NB4 (cell line): ENCODE measurements at regions not wholly inside any gene's neighbourhood (a gene's known extent, or its start where the extent isn't known, plus 50 kb on each side); places are given as distances from the start of the nearest gene placed in this dataset.

ENCODE experiments used
- DNase-seq: peaks from one replicate; pipeline ENCODE4 v3.0.0; 2010; ENCODE audit warnings: low read depth
- H3K4me3 ChIP-seq: one replicate; pipeline ENCODE4 v1.5.1; 2011; ENCODE audit warnings: mild to moderate bottlenecking, low read depth, low read length, moderate library complexity
- MYC ChIP-seq: IDR thresholded peaks from 2 replicates; pipeline ENCODE4 v1.6.1; 2011; ENCODE audit warnings: low read depth, low read length
- POLR2A ChIP-seq: IDR thresholded peaks from 2 replicates; pipeline ENCODE4 v1.6.1; 2011; ENCODE audit warnings: mild to moderate bottlenecking; ENCODE audit not compliant: insufficient read length; ENCODE audit errors: extremely low read depth
- TF ChIP-seq, protein P1 (sequence below): IDR thresholded peaks from 2 replicates; pipeline ENCODE4 v1.6.1; 2011; ENCODE audit warnings: low read depth, low read length
- TF ChIP-seq, protein P2 (sequence below): IDR thresholded peaks from one replicate; pipeline ENCODE4 v1.5.1; 2012; ENCODE audit warnings: low read depth, low read length

DNA sequence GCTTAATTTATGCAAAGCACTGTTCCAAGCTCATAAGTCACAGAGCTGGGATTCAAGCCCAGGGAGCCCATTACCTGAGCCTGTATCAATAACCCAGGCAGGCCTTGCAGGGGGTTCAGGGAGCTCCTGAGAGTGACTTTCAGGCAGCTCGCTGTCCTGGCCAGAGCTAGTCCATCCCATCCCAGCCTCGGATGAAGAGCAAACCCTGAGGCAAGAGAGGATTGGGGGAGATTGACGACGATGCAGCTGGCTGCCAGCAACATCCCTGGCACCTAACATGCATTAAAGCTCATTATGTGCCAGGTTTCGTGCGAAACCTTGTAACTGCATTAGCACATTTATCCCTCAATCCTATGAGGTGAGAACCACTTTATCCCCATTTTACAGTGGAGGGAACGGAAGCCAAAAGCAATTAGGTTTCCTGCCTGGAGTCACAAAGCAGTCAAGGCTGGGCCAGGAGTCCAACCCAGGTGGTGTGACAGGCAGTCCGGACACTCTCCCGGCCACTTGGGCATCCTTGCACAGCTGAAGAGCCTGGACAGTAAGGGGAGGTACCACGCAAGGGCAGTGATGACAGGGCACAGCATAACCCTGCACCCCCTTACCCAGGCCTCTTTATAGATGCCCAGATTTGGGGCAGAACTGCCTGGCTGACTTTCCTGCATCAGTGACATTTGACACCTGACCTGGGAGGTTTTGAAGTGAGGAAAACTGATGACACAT lies 129.8 kb upstream of the CHST15 start:
- TF ChIP-seq, protein P1, sequence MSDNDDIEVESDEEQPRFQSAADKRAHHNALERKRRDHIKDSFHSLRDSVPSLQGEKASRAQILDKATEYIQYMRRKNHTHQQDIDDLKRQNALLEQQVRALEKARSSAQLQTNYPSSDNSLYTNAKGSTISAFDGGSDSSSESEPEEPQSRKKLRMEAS, result no peak
- H3K4me3 ChIP-seq, result no peak overlapping the region
- DNase-seq, result no peak

DNA sequence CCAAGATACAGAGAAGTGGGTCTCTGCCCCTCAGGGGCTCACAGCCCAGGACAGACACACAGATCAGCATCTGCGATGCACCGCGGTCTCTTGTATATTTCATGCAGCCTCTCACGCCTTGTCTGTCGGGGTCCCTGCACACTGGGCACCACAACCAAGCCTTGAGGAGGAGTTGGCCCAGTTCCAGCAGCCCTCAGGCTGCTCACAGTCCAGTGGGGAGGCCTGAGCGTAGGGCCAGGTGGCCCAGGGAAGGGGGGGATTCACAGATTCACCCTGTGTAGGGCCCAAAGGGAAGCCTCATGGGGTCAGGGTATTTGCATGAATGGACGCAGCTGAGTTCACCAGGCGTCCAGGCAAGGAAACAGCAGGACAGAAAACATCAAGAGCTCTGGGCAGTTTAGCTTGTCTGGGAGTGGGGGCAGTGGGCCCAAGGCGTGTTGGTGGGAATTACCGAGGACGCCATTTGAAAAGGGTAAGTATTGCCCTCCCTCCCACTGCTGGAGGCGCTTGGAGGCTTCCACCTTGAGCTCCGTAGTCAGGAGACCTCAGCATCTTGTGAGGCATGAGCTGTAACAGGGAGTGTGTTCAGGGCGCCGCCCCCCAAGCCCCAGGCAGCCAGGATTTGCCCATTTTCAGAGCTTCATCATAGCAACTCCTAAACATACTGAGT lies 129.1 kb upstream of the CHST15 start:
- H3K4me3 ChIP-seq, result no peak overlapping the region
- DNase-seq, result no peak
- TF ChIP-seq, protein P2, sequence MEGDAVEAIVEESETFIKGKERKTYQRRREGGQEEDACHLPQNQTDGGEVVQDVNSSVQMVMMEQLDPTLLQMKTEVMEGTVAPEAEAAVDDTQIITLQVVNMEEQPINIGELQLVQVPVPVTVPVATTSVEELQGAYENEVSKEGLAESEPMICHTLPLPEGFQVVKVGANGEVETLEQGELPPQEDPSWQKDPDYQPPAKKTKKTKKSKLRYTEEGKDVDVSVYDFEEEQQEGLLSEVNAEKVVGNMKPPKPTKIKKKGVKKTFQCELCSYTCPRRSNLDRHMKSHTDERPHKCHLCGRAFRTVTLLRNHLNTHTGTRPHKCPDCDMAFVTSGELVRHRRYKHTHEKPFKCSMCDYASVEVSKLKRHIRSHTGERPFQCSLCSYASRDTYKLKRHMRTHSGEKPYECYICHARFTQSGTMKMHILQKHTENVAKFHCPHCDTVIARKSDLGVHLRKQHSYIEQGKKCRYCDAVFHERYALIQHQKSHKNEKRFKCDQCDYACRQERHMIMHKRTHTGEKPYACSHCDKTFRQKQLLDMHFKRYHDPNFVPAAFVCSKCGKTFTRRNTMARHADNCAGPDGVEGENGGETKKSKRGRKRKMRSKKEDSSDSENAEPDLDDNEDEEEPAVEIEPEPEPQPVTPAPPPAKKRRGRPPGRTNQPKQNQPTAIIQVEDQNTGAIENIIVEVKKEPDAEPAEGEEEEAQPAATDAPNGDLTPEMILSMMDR, result no peak
- no peak for TF ChIP-seq POLR2A

DNA sequence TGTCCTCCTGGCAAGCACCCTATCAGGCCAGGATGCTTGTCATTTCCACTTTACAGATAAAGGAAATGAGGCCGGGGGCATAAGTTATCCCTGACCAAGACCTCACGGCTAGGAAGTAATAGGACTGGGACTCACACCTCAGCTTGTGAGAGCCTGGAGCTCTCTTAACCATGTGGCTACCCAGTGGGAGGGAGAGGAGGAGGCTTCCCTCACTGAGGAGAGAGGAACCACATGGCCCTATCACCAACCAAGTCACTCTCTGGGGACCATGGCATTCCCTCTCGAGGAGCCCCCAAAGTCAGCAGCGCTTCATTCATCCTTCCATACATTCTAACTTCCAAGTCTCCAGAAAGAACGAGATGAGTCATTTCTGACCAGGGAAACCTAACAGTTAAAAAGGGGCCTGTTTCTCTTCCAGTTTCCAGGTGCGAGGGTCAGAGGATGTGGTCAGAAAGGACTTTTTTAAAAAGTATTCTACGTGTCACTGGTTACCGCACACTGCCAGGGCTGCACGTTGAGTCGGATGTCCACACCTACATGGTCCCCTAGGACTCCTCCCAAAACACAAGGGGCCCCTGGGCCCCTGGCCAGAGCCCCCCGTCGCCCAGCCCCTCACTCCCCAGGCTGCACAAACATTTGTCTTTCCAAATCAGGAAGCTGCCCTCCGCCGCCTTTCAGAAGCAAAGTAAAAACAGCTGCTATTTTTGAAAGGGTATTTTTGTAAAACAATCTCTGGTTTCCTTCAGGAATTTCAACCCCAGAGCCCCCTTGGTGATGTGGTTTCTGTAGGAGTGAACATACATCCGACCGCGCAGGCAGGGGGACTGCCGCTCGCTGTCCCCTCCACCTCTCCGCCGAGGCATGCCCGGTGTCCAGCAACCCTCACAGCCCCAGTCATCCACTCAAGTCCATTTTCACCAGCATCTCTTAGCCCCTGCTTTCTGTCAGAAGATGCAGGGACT lies 128.2 kb upstream of the CHST15 start:
- DNase-seq, result no peak
- H3K4me3 ChIP-seq, result no peak overlapping the region
- TF ChIP-seq POLR2A, result no peak
- TF ChIP-seq, protein P2, result no peak

DNA sequence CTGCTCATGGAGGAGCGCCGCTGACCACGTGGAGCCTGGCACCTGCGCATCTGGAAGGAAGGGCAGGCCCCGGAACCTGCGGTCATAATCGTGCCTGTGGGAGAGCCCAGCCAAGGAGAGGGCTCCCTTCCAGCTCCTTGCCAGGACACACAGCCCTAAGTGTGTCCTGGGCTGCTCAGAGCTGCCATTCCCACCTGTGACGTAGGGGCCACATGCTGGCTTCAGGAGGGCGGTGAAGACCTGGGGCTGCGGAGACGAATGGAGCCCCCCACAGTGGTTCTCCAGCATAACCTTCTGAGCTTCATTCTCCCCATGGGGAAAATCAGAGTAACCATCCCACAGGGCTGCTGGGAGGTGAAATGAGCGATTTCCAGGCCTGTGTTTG lies 127.6 kb upstream of the CHST15 start:
- TF ChIP-seq, protein P1, result no peak
- TF ChIP-seq POLR2A (no peak), MYC (no peak)
- TF ChIP-seq, protein P2, result no peak
- no peak overlapping the region for H3K4me3 ChIP-seq
- DNase-seq, result no peak

DNA sequence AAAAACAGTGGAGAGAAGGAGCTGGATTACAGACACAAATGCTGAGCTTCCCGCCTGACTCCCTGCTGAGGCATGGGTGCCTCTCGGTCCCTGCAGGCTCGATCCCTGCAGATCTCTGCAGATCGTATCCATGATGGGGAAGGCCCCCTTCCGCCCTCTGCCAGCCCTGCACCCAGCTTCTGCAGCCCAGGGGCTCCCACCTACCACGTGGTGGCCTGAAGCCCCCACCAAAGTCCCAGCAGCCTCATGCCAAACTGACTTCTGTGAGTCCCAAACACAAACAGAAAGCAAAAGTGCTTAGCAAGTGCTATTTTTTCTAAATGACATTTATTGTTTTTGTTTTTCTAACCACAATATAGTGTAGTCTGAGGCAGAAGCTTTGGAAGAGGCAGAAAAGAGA lies 127.1 kb upstream of the CHST15 start:
- TF ChIP-seq POLR2A (no peak), MYC (no peak)
- TF ChIP-seq, protein P2, result no peak
- TF ChIP-seq, protein P1, result no peak
- H3K4me3 ChIP-seq, result no peak overlapping the region

DNA sequence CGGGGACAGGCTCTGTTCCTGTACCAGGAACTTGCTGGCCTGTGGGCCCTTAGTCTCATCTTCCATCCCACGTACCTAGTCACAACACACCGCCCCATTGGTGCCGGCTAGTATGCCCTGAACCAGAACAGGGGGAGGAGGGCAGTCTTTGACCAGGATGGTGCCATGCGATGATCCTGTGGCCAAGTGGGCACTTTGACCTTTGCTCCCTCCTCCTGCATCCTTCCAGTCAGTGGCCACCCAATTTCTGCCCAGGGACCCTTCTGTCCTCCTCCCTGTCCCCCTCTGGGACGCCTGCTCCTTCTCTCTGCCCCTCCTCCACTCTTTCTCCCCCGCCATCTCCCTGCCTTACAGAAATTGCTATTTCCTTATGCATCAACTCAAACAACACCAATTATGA lies 126.3 kb upstream of the CHST15 start:
- TF ChIP-seq POLR2A (no peak), MYC (no peak)
- TF ChIP-seq, protein P2, result no peak
- TF ChIP-seq, protein P1, result no peak
- H3K4me3 ChIP-seq, result no peak overlapping the region
- DNase-seq, result no peak

More for the DNA sequence above, 127.1 kb upstream of the CHST15 start:
- no peak for DNase-seq
